Heart left ventricle (tissue), 16 donors: ENCODE measurements at regions not wholly inside any gene's neighbourhood (a gene's known extent, or its start where the extent isn't known, plus 50 kb on each side); places are given as distances from the start of the nearest gene placed in this dataset.

Experiments used
- ATAC-seq, 4 donors: fragments of 200-7000 bp; cut with Tn5 transposase; one replicate each; pipeline ENCODE4 v1.9.1; 2020 to 2022; ENCODE audit warnings: moderate library complexity in 4 of 4, mild to moderate bottlenecking in 3 of 4, moderate number of reproducible peaks in 1 of 4
- DNase-seq, 5 donors: peaks; one replicate each; pipeline ENCODE4 v3.0.0-alpha.2; 2020
- H3K27ac ChIP-seq, 12 donors: fragments of 200-600 bp; sonication (generic) in 4 of 12; one replicate each; pipeline versions ENCODE4 v1.5.0 to v1.8.0; 2016 to 2022; ENCODE audit warnings: mild to moderate bottlenecking in 2 of 12
- H3K27me3 ChIP-seq, 9 donors: fragments of 200-600 bp; sonication (generic) in 2 of 9; one replicate each; pipeline versions ENCODE4 v1.5.1 to v1.8.0; 2016 to 2022; ENCODE audit warnings: mild to moderate bottlenecking in 3 of 9
- H3K36me3 ChIP-seq, 9 donors: fragments of 200-600 bp; sonication (generic) in 2 of 9; one replicate each; pipeline versions ENCODE4 v1.5.0 to v1.8.0; 2018 to 2022; ENCODE audit warnings: mild to moderate bottlenecking in 2 of 9
- H3K4me1 ChIP-seq, 12 donors: fragments of 200-600 bp; sonication (generic) in 4 of 12; one replicate each; pipeline versions ENCODE4 v1.5.0 to v1.8.0; 2016 to 2022; ENCODE audit warnings: mild to moderate bottlenecking in 3 of 12
- H3K4me3 ChIP-seq, 12 donors: fragments of 200-600 bp; sonication (generic) in 4 of 12; one replicate each; pipeline versions ENCODE4 v1.5.0 to v1.8.0; 2017 to 2022; ENCODE audit warnings: mild to moderate bottlenecking in 9 of 12, moderate library complexity in 4 of 12
- H3K9me3 ChIP-seq, 12 donors: fragments of 200-600 bp; sonication (generic) in 4 of 12; one replicate each; pipeline versions ENCODE4 v1.5.0 to v1.8.0; 2016 to 2022; ENCODE audit warnings: mild to moderate bottlenecking in 1 of 12
- CTCF ChIP-seq, 12 donors: fragments of 200-600 bp; sonication (generic) in 4 of 12; IDR thresholded peaks; one replicate each; pipeline versions ENCODE4 v1.5.0 to v1.8.0; 2018 to 2022; ENCODE audit warnings: antibody characterized with exemption in 12 of 12, mild to moderate bottlenecking in 5 of 12
- POLR2A ChIP-seq, 2 donors: fragments of 450-650 bp; IDR thresholded peaks; one replicate each; pipeline ENCODE4 v1.6.1; 2017; ENCODE audit warnings: antibody characterized with exemption in 2 of 2, mild to moderate bottlenecking in 2 of 2, moderate library complexity in 2 of 2
- WGBS, 4 donors: extraction: QIAGEN DNeasy Blood & Tissue Kit in 2 of 4; methylation state at CpG; one replicate each; pipeline versions ENCODE4 v1.1.5 to v1.1.7; 2013 to 2018; 5-methylcytosine and 5-hydroxymethylcytosine counted together
- intact Hi-C, 10 donors: fragments of 100-400 bp; cut with DNase I; formaldehyde crosslinking; loops; one replicate each; pipeline versions ENCODE4 v1.11.1 to v1.14.2; 2022
- donor health status: ischemic (EF 13 %, LVEDD 7.1; RV severe dilation, severe dysfunction).
- donor health status: healthy with polysubstance abuse.
- donor health status: DM: no; HTN: yes; CAD: no.
- donor health status: DM: no; HTN: no; CAD: no.
- donor health status: ischemic (EF 25% LVEDD 6.9; RV normal size, moderate dysfunction).
- donor health status: ischemic (EF 25% LVEDD 5.7; RV mildly dilated, moderate dysfunction).
- donor health status: healthy.
- donor health status: DM: yes; HTN: yes; CAD: no.
- donor health status: ischemic (EF 35%, LVEDD 5.7; RV mildly dilated, moderate dysfunction).
- donor health status: nonischemic (EF 11% LVEDD 7.7; RV severe dilation, severe dysfunction).
- donor health status: DM: yes; HTN: yes; CAD: no.
- donor health status: PGD.
- donor health status: ischemic (EF 29% LVEDD 5.4; RV normal size, mild dysfunction).
- donor health status: nonischemic (EF 23%, LVEDD 6.1; RV moderate dilation, normal function).

GRCh38 chr5:2157372-2157771 lies 274.6 kb upstream of the IRX4 start:
- H3K27me3 ChIP-seq, result peaks cover 0 to 5% (median 0%) of the 10 kb centered on the region in 9 donors
- DNase-seq (no peak), ATAC-seq (no peak)
- no peaks in the 10 kb centered on the region for H3K4me1 ChIP-seq
- no peak for TF ChIP-seq POLR2A (IDR thresholded peaks at IDR 0.05)
- TF ChIP-seq CTCF (IDR thresholded peaks at IDR 0.05), result no peak
- WGBS, 4 donors, result 84 to 87% (median 87%) methylated on average over 8 to 9 of the region's 9 CpGs
- no peaks in the 10 kb centered on the region for H3K36me3 ChIP-seq
- no peaks in the 10 kb centered on the region for H3K9me3 ChIP-seq
- H3K4me3 ChIP-seq, result no peak overlapping the region
- H3K27ac ChIP-seq, result no peak overlapping the region
- intact Hi-C loops, result loop anchor here in 2 of 10 donors (10.0 kb wide), 1 partner anchor 393 kb away; no protein-coding TSS in a partner anchor

- no peaks in the 10 kb centered on the region for H3K4me1 ChIP-seq
- TF ChIP-seq CTCF (IDR thresholded peaks at IDR 0.05) (no peak), POLR2A (IDR thresholded peaks at IDR 0.05) (no peak)
- H3K36me3 ChIP-seq, result no peaks in the 10 kb centered on the region
- no peak for ATAC-seq
- H3K4me3 ChIP-seq, result no peak overlapping the region
- 84 to 88% (median 86%) methylated on average over 14 of the region's 14 CpGs for WGBS, 4 donors
- no peak for DNase-seq
- H3K9me3 ChIP-seq, result no peaks in the 10 kb centered on the region
- intact Hi-C loops, result loop anchor here in 2 of 10 donors (10.0 kb wide), 1 partner anchor 392 kb away; no protein-coding TSS in a partner anchor
- no peak overlapping the region for H3K27ac ChIP-seq
- no peaks in the 10 kb centered on the region for H3K27me3 ChIP-seq
Observed at GRCh38 chr5:2156358-2157059, 273.8 kb upstream of the IRX4 start.

GRCh38 chr5:2155556-2155955 lies 272.8 kb upstream of the IRX4 start:
- WGBS, 4 donors, result 89 to 94% (median 92%) methylated on average over 18 of the region's 18 CpGs
- ATAC-seq (no peak), DNase-seq (no peak)
- intact Hi-C loops, result loop anchor here in 2 of 10 donors (10.0 kb wide), 1 partner anchor 391 kb away; no protein-coding TSS in a partner anchor
- no peak overlapping the region for H3K4me3 ChIP-seq
- peaks cover 0 to 8% (median 0%) of the 10 kb centered on the region in 9 donors for H3K27me3 ChIP-seq
- no peak overlapping the region for H3K27ac ChIP-seq
- no peaks in the 10 kb centered on the region for H3K4me1 ChIP-seq
- no peaks in the 10 kb centered on the region for H3K9me3 ChIP-seq
- no peaks in the 10 kb centered on the region for H3K36me3 ChIP-seq
- TF ChIP-seq POLR2A (IDR thresholded peaks at IDR 0.05) (no peak), CTCF (IDR thresholded peaks at IDR 0.05) (no peak)

GRCh38 chr5:2153802-2154201 lies 271.1 kb upstream of the IRX4 start:
- peaks cover 0 to 13% (median 0%) of the 10 kb centered on the region in 9 donors for H3K27me3 ChIP-seq
- no peaks in the 10 kb centered on the region for H3K4me1 ChIP-seq
- no peak for ATAC-seq
- H3K36me3 ChIP-seq, result no peaks in the 10 kb centered on the region
- H3K27ac ChIP-seq, result no peak overlapping the region
- intact Hi-C loops, result loop anchor here in 3 of 10 donors (5.0 to 10.0 kb wide), 3 partner anchors 177 to 392 kb away; no protein-coding TSS in a partner anchor
- H3K9me3 ChIP-seq, result no peaks in the 10 kb centered on the region
- WGBS, 4 donors, result 87 to 89% (median 88%) methylated on average over 15 of the region's 15 CpGs
- DNase-seq, result no peak
- H3K4me3 ChIP-seq, result no peak overlapping the region
- TF ChIP-seq CTCF (IDR thresholded peaks at IDR 0.05), result no peak
- no peak for TF ChIP-seq POLR2A (IDR thresholded peaks at IDR 0.05)
